ENCODE measurements at regions not wholly inside any gene's neighbourhood (a gene's known extent, or its start where the extent isn't known, plus 50 kb on each side); places are given as distances from the start of the nearest gene placed in this dataset.
A peak's percentile ranks its signal among the peaks of the same experiment; 100 is the strongest.
"Not testable (repeated sequence)": the region's sequence is repeated elsewhere in the genome, so short reads cannot be mapped to it uniquely, and the experiment has no call there.

GRCh38 chr9:103210607-103211006 lies 215.5 kb downstream of the CYLC2 start:
- Histone ChIP-seq H3K27ac (no peak overlapping the region), H3K27me3 (replicated peaks) (no peaks in the 10 kb centered on the region), H3K4me3 (ENCODE audit: low read depth, low read length) (no peak overlapping the region), H3K36me3 (replicated peaks) (no peaks in the 10 kb centered on the region)
- TF ChIP-seq, protein P1, sequence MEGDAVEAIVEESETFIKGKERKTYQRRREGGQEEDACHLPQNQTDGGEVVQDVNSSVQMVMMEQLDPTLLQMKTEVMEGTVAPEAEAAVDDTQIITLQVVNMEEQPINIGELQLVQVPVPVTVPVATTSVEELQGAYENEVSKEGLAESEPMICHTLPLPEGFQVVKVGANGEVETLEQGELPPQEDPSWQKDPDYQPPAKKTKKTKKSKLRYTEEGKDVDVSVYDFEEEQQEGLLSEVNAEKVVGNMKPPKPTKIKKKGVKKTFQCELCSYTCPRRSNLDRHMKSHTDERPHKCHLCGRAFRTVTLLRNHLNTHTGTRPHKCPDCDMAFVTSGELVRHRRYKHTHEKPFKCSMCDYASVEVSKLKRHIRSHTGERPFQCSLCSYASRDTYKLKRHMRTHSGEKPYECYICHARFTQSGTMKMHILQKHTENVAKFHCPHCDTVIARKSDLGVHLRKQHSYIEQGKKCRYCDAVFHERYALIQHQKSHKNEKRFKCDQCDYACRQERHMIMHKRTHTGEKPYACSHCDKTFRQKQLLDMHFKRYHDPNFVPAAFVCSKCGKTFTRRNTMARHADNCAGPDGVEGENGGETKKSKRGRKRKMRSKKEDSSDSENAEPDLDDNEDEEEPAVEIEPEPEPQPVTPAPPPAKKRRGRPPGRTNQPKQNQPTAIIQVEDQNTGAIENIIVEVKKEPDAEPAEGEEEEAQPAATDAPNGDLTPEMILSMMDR (IDR thresholded peaks at IDR 0.05; ENCODE audit: low read depth, low read length, missing control alignments): no peak
- no peak for DNase-seq
- in situ Hi-C loops (cut with HindIII; ENCODE audit: low pct_ligation_motif_present, low sequenced_read_pairs): no loop called here

DNA sequence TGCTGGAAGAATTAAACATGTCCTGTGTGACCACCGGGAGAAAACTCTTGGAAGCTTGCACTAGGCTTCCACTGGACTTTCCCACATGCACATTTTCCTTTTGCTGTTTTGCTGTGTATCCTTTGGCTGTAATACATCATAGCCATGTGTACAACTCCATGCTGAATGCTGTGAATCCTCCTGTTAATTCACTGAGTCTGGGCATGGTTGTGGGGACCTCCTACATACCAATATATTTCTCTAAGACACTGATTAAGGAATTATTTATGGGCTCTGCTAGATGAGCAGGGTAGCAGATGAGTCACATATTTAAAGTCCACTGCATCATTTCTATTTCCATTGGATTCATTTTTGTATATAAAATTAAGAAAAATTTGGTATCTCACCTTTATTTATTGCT lies 220.1 kb downstream of the CYLC2 start:
- Histone ChIP-seq H3K27me3 (replicated peaks) (no peaks in the 10 kb centered on the region), H3K4me3 (ENCODE audit: low read depth, low read length) (no peak overlapping the region), H3K27ac (no peak overlapping the region), H3K36me3 (replicated peaks) (no peaks in the 10 kb centered on the region)
- no peak for DNase-seq
- TF ChIP-seq, protein P1 (IDR thresholded peaks at IDR 0.05; ENCODE audit: low read depth, low read length, missing control alignments): no peak
- in situ Hi-C loops (cut with HindIII; ENCODE audit: low pct_ligation_motif_present, low sequenced_read_pairs): no loop called here

GRCh38 chr9:103225702-103226646 lies 230.8 kb downstream of the CYLC2 start:
- no peak for DNase-seq
- in situ Hi-C loops (cut with HindIII; ENCODE audit: low pct_ligation_motif_present, low sequenced_read_pairs): no loop called here
- TF ChIP-seq, protein P1 (IDR thresholded peaks at IDR 0.05; ENCODE audit: low read depth, low read length, missing control alignments): no peak
- Histone ChIP-seq H3K27me3 (replicated peaks) (no peaks in the 10 kb centered on the region), H3K36me3 (replicated peaks) (no peaks in the 10 kb centered on the region), H3K27ac (no peak overlapping the region), H3K4me3 (ENCODE audit: low read depth, low read length) (no peak overlapping the region)

DNA sequence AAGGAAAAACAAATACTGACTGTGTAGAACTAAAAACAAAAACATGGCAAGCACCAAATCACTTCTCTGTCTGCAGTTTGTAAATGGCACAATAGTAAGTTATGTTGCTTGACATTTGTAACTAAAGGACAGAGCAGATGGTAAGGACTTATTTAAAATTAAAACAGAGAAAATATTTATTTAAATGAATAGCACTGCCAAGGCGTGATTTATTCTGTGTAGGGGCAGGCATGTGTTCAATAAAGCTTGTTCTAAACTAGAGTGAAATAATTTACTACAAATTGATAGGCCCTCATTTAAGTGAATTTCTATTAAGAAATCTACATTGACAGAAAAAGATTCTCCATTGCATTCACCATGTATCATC lies 231.5 kb downstream of the CYLC2 start:
- no peak for DNase-seq
- H3K27me3 ChIP-seq (replicated peaks): no peaks in the 10 kb centered on the region
- TF ChIP-seq, protein P1 (IDR thresholded peaks at IDR 0.05; ENCODE audit: low read depth, low read length, missing control alignments): no peak
- H3K4me3 ChIP-seq (ENCODE audit: low read depth, low read length): no peak overlapping the region
- H3K36me3 ChIP-seq (replicated peaks): no peaks in the 10 kb centered on the region
- no peak overlapping the region for H3K27ac ChIP-seq
- in situ Hi-C loops (cut with HindIII; ENCODE audit: low pct_ligation_motif_present, low sequenced_read_pairs): no loop called here

- H3K4me3 ChIP-seq (ENCODE audit: low read depth, low read length); H3K27ac ChIP-seq; in situ Hi-C loops (cut with HindIII; ENCODE audit: low pct_ligation_motif_present, low sequenced_read_pairs); H3K36me3 ChIP-seq (replicated peaks); DNase-seq; H3K27me3 ChIP-seq (replicated peaks): not testable (repeated sequence)
These were observed 242.5 kb downstream of the CYLC2 start for GRCh38 chr9:103237571-103238109.

DNA sequence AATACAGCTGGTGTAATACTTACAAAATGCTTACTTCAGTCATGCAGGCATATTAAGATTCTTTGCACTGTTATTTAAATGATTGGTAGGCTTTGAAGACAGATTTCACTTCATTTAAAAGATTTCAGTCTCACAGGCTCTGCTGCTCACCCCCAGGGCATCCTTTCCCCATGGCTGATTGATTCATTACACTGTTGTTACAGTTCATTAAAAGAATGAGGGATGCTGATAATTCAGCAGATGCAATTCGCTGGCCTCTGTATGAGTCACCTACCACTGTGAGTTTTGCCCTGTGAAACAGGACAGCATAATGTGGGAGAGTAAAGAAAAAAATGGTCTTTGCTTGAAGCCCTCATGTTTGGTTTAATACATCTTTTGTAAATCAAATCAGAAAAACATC lies 246.9 kb downstream of the CYLC2 start:
- Histone ChIP-seq H3K27ac (no peak overlapping the region), H3K27me3 (replicated peaks) (no peaks in the 10 kb centered on the region), H3K36me3 (replicated peaks) (no peaks in the 10 kb centered on the region), H3K4me3 (ENCODE audit: low read depth, low read length) (no peak overlapping the region)
- in situ Hi-C loops (cut with HindIII; ENCODE audit: low pct_ligation_motif_present, low sequenced_read_pairs): no loop called here
- TF ChIP-seq, protein P1 (IDR thresholded peaks at IDR 0.05; ENCODE audit: low read depth, low read length, missing control alignments): no peak
- peak; percentile 61 for DNase-seq

All from brain microvascular endothelial cell (primary cell).